SKM-1 (cell line): ENCODE measurements at regions not wholly inside any gene's neighbourhood (a gene's known extent, or its start where the extent isn't known, plus 50 kb on each side); places are given as distances from the start of the nearest gene placed in this dataset.

Experiments
- DNase-seq: peaks from one replicate; lab custom pipeline; 2025; ENCODE audit not compliant: unreplicated experiment; lab: John Stamatoyannopoulos, UW

DNA sequence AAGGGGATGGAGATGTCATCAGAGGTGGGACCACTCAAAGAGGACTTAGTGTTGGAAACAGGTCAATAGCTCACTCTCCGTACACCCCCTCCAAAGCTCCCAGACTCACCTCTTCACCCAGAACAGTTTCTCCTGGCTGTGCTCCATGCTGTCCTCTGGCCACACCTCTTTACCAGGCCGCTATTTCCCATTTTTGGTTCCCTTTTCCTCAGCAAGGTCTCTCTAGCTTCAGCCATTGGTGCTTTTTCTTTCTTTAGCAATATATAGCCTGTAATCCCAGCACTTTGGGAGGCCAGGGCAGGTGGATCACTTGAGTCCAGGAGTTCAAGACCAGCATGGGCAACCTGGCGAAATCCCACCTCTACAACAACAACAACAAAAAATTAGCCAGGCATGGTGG is 123.6 kb upstream of the SMAD3 start:
- DNase-seq, result peak; percentile 55

- no peak for DNase-seq
Measured at GRCh38 chr15:66942649-66943390, 122.6 kb upstream of the SMAD3 start.

DNA sequence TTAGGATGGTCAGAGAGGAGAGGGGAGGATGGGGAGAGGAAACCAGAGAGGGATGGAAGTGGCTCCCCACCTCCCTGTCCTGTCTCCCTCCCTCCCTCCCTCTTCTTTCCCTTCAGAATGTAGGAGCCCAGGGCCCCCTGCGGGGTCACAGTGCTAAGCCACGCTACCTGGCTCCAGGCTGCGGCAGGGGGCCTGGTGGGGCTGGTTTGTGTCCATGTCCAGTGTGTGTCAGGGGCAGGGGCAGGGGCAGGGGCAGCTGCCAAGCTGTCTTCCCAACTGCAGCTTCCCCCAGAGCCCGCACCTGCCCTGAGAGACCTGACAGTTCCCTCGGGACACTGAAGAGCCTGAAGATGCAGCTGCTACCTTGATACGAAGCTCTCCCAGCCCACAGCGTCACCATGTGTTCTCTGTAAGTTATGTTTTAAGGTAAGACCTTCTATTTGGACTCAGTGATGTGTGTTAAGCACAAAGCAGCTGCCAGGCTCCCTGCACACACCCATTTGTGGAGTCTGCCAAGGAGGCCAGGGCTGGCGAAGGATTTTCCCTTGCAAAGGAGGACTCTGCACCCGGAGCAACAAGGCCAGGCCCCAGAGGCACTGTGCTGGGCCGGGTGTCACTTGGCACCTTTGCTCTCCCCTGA is 121.8 kb upstream of the SMAD3 start:
- DNase-seq, result no peak

DNA sequence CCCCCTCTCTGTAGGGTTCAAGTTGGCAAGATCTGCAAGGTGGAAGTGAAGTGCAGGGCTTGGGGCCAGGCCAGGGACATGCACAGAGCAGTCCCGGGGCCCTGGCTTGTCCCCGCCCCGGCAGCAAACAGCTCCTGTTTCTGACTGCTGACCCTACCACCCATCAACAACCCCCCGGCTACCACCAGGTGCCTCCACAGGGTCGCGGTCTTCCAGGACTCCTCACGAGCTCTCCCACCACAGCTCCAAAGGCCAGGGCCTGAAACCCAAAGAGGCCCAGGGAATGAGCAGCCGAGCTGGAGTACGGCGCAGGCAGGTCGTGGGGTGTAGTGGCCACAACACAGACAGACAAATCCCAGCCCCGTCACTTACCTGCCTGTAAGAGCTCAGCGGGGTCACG is 121.3 kb upstream of the SMAD3 start:
- DNase-seq, result no peak

- DNase-seq, result no peak
Measured at GRCh38 chr15:66945286-66945685, 120.1 kb upstream of the SMAD3 start.

DNA sequence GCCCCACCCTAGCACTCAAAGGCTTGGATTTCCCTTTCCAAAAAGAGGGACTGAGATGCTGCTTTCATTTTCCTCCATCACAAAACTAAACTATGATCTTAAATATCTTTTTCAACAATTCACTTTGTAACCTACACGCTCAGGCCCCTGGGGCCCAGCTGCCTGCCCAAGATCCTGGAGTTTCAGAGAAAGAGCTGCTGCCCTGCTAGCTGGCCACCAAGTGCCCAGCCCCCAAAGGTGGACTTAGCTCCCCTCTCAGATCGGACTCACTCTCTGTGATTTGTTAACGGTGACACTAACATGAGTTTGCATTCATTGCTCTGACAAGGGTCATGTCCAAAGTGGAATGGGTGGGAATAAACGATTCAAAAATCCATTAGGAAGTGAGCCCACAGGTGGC is 119.6 kb upstream of the SMAD3 start:
- no peak for DNase-seq

- DNase-seq, result peak; percentile 65
Measured at GRCh38 chr15:66946578-66947164, 118.7 kb upstream of the SMAD3 start.

GRCh38 chr15:66947471-66947870 is 117.9 kb upstream of the SMAD3 start:
- DNase-seq, result no peak

- no peak for DNase-seq
Measured at GRCh38 chr15:66948294-66948693, 117.1 kb upstream of the SMAD3 start.

DNA sequence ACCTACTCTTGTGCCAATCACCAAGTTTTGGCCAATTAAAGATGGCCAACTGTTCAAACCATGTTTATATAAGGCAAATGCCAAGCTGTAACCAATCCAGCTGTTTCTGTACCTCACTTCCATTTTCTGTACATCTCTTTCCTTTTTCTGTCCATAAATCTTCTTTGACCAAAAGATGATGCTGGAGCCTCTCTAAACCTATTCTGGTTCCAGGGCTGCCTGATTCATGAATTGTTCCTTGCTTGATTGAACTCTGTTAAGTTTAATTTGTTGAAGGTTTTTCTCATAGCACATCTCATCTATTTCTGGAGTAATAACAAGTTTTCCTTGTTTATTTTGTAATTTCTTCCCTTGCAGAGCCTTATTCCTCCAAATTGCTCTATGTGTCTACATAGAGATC is 115.3 kb upstream of the SMAD3 start:
- DNase-seq, result no peak

DNA sequence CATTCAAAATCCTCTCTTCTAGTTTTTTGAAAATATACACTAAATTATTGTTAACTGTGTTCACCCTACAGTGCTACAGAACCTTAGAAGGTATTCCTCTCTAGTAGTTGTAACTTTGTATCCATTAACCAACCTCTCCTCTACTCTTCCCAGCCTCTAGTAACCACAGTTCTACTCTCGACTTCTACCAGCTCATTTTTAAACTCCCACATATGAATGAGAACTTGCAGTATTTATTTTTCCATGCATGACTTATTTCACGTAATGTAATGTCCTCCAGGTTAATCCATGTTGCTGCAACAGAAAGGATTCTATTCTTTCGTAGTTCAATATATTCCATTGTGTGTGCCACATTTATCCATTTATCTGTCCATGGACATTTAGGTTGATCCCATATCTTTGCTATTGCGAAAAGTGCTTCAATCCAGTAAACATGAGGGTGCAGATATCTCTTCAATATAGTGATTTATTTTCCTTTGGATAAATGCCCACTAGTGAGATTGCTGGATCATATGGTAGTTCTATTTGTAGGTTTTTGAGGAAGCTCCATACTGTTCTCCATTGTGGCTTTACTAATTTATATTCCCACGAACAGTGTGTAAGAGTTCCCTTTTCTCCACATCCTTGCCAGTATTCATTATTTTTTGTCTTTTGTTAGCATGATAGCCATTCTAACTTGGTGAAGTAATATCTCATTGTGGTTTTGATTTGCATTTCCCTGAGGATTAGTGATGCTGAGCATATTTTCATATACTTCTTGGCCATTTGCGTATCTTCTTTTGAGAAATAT is 113.7 kb upstream of the SMAD3 start:
- no peak for DNase-seq

- DNase-seq, result no peak
Measured at GRCh38 chr15:66952756-66953522, 112.5 kb upstream of the SMAD3 start.

GRCh38 chr15:66953523-66954229 is 111.7 kb upstream of the SMAD3 start:
- no peak for DNase-seq

GRCh38 chr15:66954601-66955000 is 110.8 kb upstream of the SMAD3 start:
- DNase-seq, result no peak

- no peak for DNase-seq
Measured at GRCh38 chr15:66955001-66955516, 110.3 kb upstream of the SMAD3 start.

DNA sequence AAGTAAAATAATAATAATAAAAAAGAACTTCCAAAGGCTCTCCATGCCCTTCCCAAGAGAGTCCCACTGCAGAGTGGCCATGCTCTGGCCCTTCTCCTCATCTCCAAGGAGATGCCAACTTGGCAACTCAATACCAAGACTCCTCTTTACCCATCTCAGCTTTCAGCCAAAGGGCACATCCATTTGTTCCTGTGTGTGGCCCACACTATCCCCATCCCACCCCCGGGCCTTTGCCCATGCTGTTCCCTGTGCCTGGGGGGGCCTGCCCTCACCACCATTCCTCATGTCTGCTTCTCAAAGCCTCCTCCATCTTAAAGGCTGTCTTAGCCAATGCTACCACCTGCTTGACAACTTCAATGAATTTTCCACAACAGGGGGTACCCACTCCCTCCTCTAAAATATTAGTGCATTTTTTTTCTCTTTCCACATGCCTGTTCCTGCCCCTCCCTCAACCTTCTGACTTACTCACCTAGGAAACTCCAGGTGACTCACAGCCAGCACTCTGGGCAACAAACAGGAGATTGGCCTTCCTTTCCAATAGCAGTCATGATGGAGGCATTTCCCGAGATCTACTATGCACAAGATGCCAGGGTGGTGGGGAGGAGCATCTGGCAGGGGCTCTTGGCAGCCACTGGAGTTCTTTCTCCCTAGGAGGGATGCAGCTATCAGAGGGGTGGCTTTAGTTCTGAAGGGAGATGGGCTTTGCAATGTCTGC is 109.4 kb upstream of the SMAD3 start:
- no peak for DNase-seq

- DNase-seq, result no peak
Measured at GRCh38 chr15:66956672-66957430, 108.6 kb upstream of the SMAD3 start.

GRCh38 chr15:66957431-66957720 is 108.0 kb upstream of the SMAD3 start:
- no peak for DNase-seq

DNA sequence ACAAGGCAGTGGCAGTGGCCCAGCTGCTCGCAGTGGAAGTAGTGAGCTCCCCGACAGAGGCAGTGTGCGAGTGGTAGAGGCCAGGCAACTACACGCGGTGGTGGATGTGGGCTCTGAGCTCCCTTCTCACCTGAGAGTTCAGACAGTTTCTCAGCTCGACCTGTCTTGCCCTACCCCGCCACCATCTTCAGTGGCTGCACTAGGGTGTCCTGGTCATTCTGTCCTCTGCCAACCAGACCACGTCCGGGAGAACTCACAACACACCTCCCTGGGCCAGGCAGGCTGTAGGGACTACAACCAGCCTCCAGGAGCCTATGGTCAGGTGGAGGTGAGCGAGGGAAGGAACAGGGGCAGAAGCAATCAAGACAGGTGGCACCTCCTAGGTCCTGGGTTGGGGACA is 106.3 kb upstream of the SMAD3 start:
- no peak for DNase-seq
